Hepatic stellate cell (primary cell): ENCODE measurements at regions not wholly inside any gene's neighbourhood (a gene's known extent, or its start where the extent isn't known, plus 50 kb on each side); places are given as distances from the start of the nearest gene placed in this dataset.

Experiments
- DNase-seq: peaks from one replicate; pipeline ENCODE4 v3.0.0; 2011; ENCODE audit warnings: low spot score

DNA sequence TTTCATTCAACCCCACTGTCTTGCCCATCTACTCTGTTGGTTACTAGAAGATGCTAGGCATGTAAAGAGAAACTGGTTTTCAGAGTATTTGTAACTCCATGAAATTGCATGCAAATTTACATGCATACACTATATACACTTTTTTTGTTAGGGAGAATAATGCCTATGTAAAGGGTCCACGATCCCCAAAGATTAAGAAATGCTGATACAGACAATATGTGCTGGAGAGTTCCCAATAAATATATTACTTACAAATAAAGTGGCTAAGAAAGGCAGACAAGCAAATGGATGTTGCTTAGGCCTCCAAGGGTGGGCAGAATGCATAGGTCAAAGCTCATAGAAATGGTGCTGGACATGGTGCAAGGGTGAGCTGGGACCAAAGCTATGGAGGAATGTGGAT is 109.6 kb upstream of the NHSL1 start:
- no peak for DNase-seq

DNA sequence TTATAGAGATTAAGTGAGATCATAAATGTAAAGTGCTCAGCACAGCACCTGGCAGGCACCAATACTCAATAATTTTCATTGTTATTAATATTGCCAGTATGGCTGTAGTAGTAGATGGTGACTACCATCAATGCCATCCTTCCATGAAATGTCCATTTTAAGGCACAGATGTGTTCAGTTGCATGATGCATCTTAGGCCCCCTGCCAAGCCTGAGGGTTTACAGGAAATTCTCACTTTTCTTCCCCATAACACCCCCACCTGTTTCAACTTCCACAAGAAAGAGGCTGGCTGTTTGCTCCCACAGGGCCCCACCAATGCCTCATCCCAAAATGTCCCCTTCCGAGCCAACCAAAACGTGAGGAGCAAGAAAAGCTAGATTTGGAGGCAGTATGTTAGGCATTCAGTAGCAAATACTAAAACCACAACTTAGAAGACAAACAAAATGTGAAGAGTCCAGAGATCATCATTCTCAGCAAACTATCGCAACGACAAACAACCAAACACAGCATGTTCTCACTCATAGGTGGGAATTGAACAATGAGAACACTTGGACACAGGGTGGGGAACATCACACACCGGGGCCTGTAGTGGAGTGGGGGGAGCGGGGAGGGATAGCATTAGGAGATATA is 110.6 kb upstream of the NHSL1 start:
- no peak for DNase-seq

DNA sequence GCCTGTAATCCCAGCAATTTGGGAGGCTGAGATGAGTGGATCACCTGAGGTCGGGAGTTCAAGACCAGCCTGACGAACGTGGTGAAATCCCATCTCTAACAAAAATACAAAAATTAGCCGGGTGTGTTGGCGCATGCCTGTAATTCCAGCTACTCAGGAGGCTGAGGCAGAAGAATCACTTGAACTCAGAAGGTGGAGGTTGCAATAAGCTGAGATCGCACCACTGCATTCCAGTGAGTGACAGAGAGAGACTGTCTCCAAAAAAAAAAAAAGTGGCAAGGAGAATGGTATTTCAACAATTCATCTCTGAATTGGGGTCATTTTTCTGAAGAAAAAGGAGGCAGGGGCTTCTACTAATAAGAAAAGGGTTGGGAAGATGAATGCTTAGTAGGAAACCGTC is 111.5 kb upstream of the NHSL1 start:
- DNase-seq = no peak

DNA sequence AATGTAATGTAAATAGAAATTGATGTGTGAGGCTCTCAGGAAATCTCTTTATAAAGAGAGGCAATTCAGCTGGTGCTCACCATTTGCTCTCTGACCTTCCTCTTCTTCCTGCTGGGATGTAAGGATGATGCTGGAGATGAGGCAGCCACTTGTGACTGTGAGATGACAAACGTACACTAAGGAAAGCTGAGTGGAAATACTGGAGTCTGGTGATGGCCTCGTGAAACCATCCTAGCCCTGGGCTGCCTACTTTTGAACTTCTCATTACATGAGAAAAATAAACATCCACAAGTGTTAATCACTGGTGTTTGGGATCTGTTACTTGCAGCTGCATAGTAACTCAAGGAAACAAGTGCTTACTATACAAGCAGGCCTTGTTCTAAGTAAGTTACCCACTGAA is 114.9 kb upstream of the NHSL1 start:
- no peak for DNase-seq

DNA sequence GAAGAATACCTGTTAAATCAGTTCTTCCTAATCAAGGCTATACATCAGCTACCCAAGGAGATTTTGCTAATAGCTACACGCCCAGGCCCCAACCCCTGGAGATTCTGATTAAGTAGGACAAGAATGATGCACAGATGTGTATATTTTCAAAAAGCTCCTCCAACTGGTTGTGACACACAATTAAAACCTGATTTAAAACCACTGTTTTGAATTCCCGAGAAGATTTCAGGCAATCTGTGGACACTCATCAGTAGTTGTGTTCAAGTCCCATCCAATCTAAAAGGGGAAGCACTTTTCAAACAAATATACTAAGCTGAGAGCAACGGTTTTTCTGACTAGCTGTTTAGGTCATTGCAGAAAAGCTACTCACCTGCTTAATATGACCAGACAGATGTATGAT is 118.9 kb upstream of the NHSL1 start:
- no peak for DNase-seq

DNA sequence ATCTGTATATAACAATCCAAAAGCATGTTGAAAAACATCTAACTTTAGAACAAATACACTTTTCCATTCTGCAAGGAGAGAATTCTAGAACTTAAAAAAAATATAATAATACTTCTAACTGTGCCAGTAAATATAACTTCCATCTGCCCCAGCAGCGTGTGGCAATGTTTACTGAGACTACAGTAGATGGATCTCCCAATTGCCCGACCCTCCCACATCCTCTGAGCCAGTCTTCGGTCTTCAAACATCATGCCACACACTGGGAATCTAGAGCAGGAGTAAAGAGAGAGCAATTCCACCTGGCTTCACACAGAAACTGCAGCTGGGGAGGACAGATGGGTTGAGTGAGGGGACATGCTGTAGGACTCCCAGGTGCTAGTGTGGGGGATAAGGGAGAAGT is 121.3 kb upstream of the NHSL1 start:
- DNase-seq = no peak

DNA sequence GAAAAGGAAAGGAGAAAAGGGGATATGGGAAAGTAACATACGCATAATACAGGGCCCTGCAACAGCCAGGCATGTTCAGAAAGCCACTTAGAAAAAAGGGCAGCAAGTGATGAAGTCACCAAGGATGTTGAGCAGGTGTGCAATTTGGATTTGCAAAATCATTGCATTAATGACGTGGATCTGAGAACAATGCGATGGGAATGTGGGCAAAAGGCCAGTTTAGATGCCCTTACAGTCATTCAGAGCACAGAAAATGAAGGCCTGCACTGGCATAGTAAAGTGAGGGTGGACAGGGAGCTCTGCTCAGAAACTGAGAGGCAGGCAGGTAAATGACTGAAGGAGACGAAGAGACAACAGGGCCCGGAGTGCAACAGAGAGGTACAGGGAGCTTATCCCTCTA is 123.7 kb upstream of the NHSL1 start:
- DNase-seq = no peak

DNA sequence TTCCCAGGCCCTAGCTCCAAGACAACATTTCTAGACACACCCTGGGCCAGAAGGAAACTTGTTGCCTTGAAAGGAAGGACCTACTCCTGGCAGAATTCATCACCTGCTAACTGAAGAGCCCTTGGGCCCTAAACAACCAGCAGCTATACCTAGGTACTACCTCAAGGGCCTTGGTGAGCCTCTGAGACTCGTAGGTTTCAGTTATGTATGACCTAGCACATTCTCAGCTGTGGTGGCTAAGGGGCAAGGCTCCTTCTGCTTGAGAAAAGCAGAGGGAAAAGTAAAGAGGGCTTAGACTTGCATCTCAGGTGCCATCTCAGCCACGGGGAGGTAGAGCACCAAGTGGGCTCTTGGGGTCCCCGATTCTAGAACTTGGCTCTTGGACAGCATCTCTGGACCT is 132.3 kb upstream of the NHSL1 start:
- DNase-seq = no peak

DNA sequence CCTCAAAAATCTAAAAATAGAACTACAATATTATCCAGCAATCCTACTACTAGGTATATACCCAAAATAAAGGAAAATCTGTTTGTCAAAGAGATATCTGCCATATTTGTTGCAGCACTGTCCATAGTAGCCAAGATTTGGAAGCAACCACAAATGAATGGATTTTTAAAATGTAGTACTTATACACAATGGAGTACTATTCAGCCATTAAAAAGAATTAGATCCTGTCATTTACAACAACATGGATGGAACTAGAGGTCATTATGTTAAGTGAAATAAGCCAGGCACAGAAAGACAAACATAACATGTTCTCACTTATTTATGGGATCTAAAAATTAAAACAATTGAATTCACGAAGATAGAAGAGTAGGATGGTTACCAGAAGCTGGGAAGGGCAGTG is 135.7 kb upstream of the CCDC28A start:
- DNase-seq = no peak

DNA sequence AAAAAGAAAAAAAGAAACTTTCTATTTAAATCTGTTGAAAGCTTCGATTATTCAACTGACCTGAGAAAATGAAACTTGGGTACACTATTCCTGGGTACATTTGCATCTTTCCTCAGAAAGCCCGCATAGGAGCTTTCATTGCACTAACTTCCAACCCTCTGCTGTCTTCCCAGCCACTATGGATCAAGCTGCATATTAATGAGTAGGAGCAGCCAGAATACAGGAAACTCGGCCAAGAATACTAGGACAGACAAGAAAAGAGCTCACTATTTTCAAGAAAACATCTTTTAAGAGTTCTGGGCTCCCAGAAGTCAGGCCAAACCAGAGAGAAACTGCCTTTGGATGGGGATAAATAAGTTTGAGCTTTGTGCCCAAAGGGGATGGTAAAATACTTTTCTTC is 135.0 kb upstream of the CCDC28A start:
- DNase-seq = no peak

DNA sequence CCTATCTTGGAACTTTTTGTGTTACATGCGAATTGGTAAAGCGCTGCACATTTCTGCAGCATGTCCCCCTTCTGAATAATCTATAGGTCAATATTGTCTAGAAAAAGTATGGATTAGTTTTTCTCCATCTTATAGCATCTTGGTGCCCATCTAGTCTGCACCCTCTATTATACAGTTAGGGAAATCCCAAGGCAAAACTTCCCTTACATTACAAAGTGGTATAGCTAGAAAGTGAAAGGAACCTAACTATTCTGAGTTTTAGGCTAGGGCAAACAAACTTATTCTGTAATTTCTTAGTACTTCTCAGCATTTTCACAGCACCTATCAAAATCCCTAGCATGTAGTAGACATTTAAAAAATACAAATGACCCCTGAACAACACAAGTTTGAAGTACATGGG is 133.5 kb upstream of the CCDC28A start:
- no peak for DNase-seq

DNA sequence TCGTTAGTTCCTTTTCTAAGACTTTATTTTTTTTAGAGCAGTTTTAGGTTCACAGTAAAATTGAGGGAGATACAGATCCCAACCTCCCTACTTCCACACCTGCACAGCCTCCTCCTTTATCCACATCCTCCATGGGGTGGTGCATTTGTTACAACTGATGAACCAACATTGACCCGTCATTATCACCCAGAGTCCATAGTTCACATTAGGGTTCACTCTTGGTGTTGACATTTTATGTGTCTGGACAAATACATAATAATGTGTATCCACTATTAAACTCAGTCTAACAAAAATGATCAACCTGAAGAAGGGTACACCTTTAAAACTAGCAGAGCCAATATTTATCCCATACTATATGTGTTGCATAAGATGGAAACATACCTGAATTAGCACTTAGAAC is 130.4 kb upstream of the CCDC28A start:
- DNase-seq = no peak

DNA sequence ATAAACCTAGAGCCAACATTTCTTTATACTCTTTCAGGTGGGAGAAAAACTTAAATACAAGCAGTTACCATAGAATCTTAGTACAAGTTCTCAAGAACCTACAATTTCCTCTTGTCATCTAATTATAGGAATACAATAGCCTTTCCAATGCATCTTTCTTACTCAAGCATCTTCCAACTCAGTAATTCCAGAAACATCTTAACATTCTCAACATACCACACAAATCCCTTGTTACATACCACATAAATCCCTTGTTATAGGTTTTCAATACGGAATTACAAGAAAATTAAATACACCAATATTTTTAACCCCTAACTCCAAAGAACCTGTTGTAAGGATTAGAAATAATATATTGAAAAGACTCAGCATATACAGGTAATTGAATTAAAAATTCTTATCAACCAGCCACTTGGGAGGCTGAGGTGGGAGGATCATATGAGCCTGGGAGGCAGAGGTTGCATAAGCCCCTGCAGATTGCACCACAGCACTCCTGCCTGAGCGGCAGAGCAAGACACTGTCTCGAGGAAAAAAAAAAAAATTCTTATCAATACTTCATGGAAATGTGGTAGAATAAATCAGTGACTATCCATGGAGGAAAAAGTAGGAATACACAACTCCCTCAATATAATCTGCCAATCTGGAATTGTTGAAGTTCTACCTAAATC is 127.5 kb upstream of the CCDC28A start:
- DNase-seq = no peak

DNA sequence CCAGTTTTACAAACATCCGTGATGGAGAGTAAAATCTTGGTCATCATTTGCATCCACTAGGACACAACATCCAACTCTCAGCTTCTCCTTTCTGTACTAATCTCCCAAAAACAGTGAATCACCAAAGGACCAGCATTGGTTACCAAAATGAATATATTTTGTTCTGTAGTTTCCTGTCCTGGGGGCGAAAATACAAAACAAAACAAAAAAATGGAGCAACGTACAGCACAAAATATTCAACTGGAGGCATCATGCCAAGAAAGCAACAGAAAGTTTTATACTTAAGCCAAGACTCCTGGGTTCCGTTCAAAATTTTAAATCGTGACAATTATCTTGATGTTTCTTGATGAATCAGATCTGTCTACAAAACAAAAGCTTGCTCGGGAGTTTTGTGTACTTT is 126.6 kb upstream of the CCDC28A start:
- no peak for DNase-seq

DNA sequence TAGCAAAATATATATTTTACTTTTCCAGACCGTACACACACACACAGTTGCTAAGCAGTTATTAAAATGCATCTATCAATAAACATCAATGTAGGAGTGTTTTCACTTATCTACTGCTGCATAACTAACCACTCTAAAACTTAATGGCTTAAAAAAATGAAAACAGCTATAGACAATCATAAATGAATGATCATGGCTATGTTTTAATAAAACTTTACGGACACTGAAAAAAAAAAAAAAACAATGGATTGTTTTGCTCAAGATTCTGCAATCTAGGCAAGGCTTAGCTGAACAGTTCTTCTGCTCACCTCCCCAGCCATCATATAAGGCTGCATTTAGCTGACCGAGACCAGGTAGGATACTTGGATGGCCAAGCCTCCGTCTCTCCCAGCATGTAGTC is 125.4 kb upstream of the CCDC28A start:
- DNase-seq = no peak

DNA sequence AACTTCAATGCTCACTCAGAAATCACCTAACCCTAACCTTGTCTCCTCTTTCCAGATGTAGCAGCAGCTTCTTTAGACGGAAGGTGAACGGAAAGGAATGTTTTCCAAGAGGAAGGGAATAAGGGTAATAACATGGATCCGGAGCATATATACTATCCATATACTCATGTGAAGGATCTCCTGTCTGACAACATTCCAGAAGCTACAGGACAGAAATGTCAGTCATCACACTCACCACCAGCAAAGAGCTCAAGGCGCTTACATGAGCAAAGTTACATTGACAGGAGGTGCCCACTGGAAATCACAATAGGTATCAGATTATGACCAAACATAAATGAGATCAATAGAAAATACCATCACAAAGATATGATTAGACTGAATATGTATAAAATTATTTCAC is 122.1 kb upstream of the CCDC28A start:
- no peak for DNase-seq

DNA sequence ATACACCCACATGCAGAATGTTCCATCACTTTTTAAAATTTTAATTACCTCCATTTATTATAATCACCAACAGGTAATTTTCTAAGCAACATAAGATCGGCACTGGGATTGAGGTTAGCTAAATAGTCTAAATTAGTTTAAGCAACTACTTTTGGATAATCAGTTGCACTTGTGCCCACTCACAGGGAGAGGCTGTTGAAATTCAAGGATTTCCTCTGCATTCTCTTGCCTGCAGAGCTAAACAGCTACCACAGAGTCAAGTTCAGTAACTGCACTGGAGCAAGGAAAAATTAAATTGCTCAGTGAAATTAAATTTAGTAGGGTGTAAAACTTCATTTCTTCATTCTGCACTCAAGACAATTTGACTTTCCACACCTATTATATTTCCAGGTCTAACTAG is 120.7 kb upstream of the CCDC28A start:
- no peak for DNase-seq

DNA sequence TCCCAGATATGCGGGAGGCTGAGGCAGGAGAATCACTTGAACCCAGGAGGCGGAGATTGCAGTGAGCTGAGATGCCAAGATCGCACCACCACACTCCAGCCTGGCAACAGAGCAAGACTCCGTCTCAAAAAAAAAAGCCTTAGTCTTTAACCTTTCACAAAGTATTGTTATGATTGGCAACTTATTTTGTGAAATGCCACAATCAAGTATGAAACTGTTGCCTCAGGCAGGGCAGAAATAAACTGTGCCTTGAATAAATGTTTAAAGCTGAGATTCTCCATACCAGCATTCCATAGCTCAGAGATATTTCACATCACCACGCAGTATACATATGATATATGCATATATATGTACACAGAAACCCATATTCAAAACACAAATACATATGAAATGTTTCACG is 120.1 kb upstream of the CCDC28A start:
- no peak for DNase-seq

DNA sequence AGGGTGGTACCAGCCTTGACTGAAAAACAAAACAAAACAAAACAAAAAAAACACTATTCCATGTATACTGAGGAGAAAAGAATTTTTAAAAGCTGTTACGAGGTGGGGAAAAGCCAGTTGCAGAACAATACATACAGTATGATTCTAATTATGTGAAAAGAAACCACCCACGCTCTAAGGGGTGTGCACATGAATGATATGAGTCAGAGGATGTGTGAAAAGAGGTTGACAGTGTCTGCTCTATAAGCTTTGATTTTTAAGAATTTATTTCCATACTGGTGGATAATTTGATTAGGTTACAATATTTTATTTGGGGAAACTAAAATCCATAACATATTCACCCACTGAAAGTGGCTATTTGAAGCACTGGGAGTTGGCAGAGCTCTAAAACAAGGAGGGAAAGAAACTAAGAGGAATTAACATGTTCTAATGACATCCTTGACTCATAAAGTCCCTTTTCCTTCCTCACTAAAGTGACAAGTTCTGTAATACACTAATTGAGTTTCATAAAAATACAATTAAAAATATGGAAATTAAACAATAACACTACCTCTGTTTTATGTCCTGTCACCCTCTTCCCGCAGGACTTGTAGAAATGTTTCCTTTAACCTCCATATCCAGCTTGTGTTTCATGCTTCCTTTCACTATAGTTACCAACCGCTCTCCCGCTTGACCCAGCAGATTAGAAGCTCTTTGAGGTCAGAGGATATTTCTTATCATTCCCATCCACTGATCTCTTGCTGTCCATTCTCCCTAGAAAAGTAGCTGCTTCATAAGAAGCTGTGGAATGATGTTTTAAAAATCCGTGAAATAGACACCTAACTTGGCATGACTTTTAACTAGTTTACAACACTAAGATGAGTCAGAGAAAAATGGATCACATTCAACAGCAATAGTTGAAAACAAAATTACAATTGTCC is 118.6 kb upstream of the CCDC28A start:
- DNase-seq = no peak

DNA sequence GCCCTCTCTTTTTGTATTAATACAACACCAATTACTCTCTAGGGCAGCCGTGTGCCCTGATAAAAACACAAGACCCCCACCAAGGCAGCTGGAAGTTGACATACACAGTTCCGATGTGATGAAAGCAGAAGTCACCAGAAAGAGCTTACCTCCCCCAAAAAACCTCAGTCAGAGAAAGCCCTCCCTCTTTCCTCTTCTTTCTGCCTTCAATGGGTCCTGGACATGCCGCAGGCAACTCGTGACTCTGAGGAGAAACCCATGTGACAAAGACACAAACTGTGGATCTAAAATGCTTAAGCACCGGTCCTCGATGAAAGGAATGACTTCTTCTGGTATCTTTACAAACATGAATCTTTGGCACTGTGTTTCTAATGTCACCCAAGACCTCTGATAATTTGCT is 117.7 kb upstream of the CCDC28A start:
- DNase-seq = no peak

DNA sequence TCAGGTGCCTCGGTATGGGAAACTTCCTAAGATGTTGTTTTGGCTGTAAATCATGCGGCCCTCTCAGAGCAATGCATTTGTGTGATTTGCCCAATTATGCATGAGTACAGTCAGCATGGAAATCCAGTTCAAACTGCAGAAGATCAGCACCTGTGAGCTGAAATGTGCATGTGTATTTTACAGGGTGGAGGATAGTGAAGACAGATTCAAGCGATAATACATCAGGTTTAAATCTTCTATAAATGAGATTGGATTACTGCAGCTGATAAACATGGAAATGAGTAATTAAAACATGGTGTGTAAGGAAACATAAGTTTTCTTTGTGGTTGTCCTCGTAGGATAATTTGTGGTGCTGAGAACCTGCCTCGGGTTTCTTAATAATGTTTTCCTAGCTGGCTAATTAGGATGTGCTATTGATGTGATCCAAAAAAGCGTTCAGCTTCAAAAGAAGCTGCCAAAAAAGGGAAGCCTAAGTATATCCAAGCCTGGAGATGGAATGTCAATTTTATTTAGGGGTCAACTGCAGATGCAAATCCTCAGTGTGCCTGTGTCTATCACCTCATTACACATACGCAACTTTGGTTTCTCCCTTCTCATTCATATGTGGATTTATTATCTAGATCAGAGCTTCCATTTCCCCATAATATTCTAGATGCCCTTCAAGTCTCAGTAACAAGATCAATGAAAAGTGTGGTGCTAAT is 117.1 kb upstream of the CCDC28A start:
- no peak for DNase-seq

DNA sequence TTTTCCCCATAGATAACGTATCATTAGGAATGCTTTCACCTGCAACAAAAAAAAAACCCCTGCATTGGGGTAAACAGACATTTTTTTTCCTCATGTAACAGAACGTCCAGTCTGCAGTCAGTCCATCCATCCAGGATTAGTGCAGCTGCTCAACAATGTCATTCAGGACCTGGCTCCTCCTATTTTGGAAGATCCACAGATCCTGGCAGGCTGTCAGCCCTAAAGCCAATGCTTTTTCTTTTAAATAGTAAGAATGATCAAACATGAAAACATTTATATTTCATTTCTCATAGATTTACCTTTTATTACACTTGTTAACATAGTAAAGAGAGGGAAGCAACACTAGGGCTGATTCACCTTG is 116.5 kb upstream of the CCDC28A start:
- DNase-seq = no peak

DNA sequence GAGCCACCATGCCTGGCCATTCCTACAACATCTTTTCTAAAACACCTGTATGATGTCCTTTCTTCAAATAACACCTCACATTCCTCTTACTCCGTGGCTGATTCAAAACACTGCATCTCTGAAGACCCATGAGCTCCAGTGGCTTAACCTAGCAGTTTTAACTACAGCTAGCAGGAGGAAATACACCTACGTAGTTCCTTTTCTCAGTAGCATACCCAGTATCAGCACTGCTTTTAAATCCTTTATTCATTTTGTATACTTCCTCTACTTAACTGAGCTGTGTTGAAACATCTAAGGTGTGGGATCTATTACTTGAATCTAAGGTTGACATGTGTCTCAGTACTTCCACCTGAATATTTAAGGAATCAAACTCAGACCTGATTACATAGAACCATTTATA is 113.6 kb upstream of the CCDC28A start:
- no peak for DNase-seq
